ENCODE measurements at regions not wholly inside any gene's neighbourhood (a gene's known extent, or its start where the extent isn't known, plus 50 kb on each side); places are given as distances from the start of the nearest gene placed in this dataset.

GRCh38 chr16:7976563-7976962, 613.7 kb downstream of the TMEM114 start:
- TF ChIP-seq CTCF (IDR thresholded peaks at IDR 0.05) (no peak), POLR2A (IDR thresholded peaks at IDR 0.05) (no peak)

Measured in adrenal gland (tissue), 5 donors.